ENCODE measurements at regions not wholly inside any gene's neighbourhood (a gene's known extent, or its start where the extent isn't known, plus 50 kb on each side); places are given as distances from the start of the nearest gene placed in this dataset.

DNA sequence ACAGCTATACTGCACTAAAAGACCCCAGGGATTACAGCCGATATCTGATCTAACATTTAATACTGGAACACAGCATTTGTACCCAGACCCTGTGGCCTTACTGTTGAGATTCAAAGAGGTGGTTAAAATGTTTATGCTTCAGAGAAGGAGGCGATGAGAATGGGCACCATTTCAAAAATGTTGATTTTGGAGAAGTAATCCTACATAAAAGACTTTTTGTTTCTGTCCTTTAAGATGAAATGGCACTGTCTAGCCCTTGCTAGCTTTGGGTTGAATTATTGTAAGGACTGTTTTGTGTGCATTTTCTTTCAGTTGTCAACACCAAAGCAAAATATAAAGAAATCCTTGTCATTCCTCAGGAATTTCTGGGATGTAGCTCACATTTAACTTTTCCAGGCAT, 288.5 kb upstream of the ANKH start:
- FAIRE-seq = no peak
- Histone ChIP-seq H3K9me1 (ENCODE audit: control insufficient read depth, extremely low read depth, insufficient read depth, low read length) (no peaks in the 10 kb centered on the region), H3K79me2 (ENCODE audit: control insufficient read depth, insufficient read depth, low read length) (no peaks in the 10 kb centered on the region), H3K9me3 (ENCODE audit: control insufficient read depth, low read depth, low read length) (no peaks in the 10 kb centered on the region), H3K36me3 (ENCODE audit: control insufficient read depth in 2 of 2, extremely low read depth in 1 of 2, insufficient read depth in 2 of 2, low read length in 2 of 2) (no peaks in the 10 kb centered on the region), H3K4me3 (ENCODE audit: control insufficient read depth in 2 of 3, extremely low read depth in 1 of 3, insufficient read depth in 2 of 3, low read depth in 1 of 3, low read length in 3 of 3) (no peak overlapping the region), H3K27ac (ENCODE audit: control insufficient read depth, insufficient read depth, low read length) (no peak overlapping the region), H2AFZ (ENCODE audit: control insufficient read depth, low read length) (no peak overlapping the region), H3K4me2 (ENCODE audit: control insufficient read depth, extremely low read depth, insufficient read depth, low read depth, low read length) (no peak overlapping the region), H3K9ac (ENCODE audit: control insufficient read depth, extremely low read depth, insufficient read depth, low read length) (no peak overlapping the region), H4K20me1 (ENCODE audit: control insufficient read depth, extremely low read depth, insufficient read depth, low read length) (no peaks in the 10 kb centered on the region), H3K27me3 (ENCODE audit: control insufficient read depth, extremely low read depth, insufficient read depth, low read length) (no peaks in the 10 kb centered on the region), H3K4me1 (ENCODE audit: control insufficient read depth, extremely low read depth, insufficient read depth, low read length) (no peaks in the 10 kb centered on the region)
- no peak for DNase-seq (ENCODE audit: low read depth, low spot score)
- dilution Hi-C loops (cut with MboI; ENCODE audit: extremely low pct_ligation_motif_present, low sequenced_read_pairs) = no loop called here
- TF ChIP-seq EZH2 (IDR thresholded peaks at IDR 0.05; ENCODE audit: low read length) = no peak

DNA sequence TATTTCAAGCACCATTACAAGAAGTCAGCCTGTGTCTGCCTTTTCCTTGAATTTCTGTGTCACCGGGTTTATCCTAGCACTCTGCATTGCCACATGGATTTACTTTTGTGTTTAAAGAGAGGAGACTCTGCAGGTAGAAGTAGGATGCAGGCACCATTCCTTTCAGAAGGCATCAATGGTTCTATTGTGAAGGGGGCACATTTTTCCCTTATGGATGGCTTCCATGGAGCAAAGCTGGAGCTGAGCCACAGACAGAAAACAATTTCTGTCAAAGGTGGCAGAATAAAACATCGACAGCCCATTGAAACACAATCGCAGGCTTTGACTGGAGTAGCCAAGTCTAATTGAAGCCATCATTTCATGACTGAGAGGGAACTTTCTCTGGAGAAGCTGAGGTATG, 288.0 kb upstream of the ANKH start:
- Histone ChIP-seq H3K4me3 (ENCODE audit: control insufficient read depth in 2 of 3, extremely low read depth in 1 of 3, insufficient read depth in 2 of 3, low read depth in 1 of 3, low read length in 3 of 3) (no peak overlapping the region), H3K36me3 (ENCODE audit: control insufficient read depth in 2 of 2, extremely low read depth in 1 of 2, insufficient read depth in 2 of 2, low read length in 2 of 2) (no peaks in the 10 kb centered on the region), H3K9me1 (ENCODE audit: control insufficient read depth, extremely low read depth, insufficient read depth, low read length) (no peaks in the 10 kb centered on the region), H3K9me3 (ENCODE audit: control insufficient read depth, low read depth, low read length) (no peaks in the 10 kb centered on the region), H3K4me1 (ENCODE audit: control insufficient read depth, extremely low read depth, insufficient read depth, low read length) (no peaks in the 10 kb centered on the region), H3K27ac (ENCODE audit: control insufficient read depth, insufficient read depth, low read length) (no peak overlapping the region), H4K20me1 (ENCODE audit: control insufficient read depth, extremely low read depth, insufficient read depth, low read length) (no peaks in the 10 kb centered on the region), H3K79me2 (ENCODE audit: control insufficient read depth, insufficient read depth, low read length) (no peaks in the 10 kb centered on the region), H2AFZ (ENCODE audit: control insufficient read depth, low read length) (no peak overlapping the region), H3K9ac (ENCODE audit: control insufficient read depth, extremely low read depth, insufficient read depth, low read length) (no peak overlapping the region), H3K27me3 (ENCODE audit: control insufficient read depth, extremely low read depth, insufficient read depth, low read length) (no peaks in the 10 kb centered on the region), H3K4me2 (ENCODE audit: control insufficient read depth, extremely low read depth, insufficient read depth, low read depth, low read length) (no peak overlapping the region)
- DNase-seq (ENCODE audit: low read depth, low spot score) (no peak), FAIRE-seq (no peak)
- TF ChIP-seq EZH2 (IDR thresholded peaks at IDR 0.05; ENCODE audit: low read length) = no peak
- TF ChIP-seq, protein P1, sequence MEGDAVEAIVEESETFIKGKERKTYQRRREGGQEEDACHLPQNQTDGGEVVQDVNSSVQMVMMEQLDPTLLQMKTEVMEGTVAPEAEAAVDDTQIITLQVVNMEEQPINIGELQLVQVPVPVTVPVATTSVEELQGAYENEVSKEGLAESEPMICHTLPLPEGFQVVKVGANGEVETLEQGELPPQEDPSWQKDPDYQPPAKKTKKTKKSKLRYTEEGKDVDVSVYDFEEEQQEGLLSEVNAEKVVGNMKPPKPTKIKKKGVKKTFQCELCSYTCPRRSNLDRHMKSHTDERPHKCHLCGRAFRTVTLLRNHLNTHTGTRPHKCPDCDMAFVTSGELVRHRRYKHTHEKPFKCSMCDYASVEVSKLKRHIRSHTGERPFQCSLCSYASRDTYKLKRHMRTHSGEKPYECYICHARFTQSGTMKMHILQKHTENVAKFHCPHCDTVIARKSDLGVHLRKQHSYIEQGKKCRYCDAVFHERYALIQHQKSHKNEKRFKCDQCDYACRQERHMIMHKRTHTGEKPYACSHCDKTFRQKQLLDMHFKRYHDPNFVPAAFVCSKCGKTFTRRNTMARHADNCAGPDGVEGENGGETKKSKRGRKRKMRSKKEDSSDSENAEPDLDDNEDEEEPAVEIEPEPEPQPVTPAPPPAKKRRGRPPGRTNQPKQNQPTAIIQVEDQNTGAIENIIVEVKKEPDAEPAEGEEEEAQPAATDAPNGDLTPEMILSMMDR (optimal IDR thresholded peaks at IDR 0.05 in 1 of 3, IDR thresholded peaks at IDR 0.05 in 1 of 3, conservative IDR thresholded peaks at IDR 0.05 in 1 of 3; ENCODE audit: extremely low read depth in 1 of 3, insufficient read depth in 2 of 3, low read length in 3 of 3) = no peak
- dilution Hi-C loops (cut with MboI; ENCODE audit: extremely low pct_ligation_motif_present, low sequenced_read_pairs) = no loop called here

DNA sequence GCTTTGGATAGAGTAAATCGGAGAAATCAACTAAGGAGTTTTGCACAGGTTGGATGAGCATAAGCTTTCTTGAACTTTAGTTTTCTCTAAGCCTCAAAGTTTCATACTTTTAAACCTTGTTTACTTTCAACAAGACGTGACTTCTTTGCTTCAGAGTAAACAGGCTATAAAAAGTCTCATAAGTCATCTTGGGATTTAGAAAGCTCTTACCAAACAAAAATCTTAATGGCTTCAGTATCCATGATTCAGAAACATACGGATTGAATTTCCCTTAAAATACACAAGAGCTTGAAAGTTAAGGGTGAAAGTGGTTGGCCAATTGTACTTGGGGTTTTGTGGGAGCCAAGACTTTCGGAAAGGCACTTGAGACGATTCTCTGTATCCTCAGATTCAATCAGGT, 270.9 kb upstream of the ANKH start:
- Histone ChIP-seq H3K9me3 (ENCODE audit: control insufficient read depth, low read depth, low read length) (no peaks in the 10 kb centered on the region), H3K4me3 (ENCODE audit: control insufficient read depth in 2 of 3, extremely low read depth in 1 of 3, insufficient read depth in 2 of 3, low read depth in 1 of 3, low read length in 3 of 3) (no peak overlapping the region), H2AFZ (ENCODE audit: control insufficient read depth, low read length) (no peak overlapping the region), H3K36me3 (ENCODE audit: control insufficient read depth in 2 of 2, extremely low read depth in 1 of 2, insufficient read depth in 2 of 2, low read length in 2 of 2) (no peaks in the 10 kb centered on the region), H4K20me1 (ENCODE audit: control insufficient read depth, extremely low read depth, insufficient read depth, low read length) (no peaks in the 10 kb centered on the region), H3K4me1 (ENCODE audit: control insufficient read depth, extremely low read depth, insufficient read depth, low read length) (no peaks in the 10 kb centered on the region), H3K9me1 (ENCODE audit: control insufficient read depth, extremely low read depth, insufficient read depth, low read length) (no peaks in the 10 kb centered on the region), H3K79me2 (ENCODE audit: control insufficient read depth, insufficient read depth, low read length) (no peaks in the 10 kb centered on the region), H3K27ac (ENCODE audit: control insufficient read depth, insufficient read depth, low read length) (no peak overlapping the region), H3K27me3 (ENCODE audit: control insufficient read depth, extremely low read depth, insufficient read depth, low read length) (no peaks in the 10 kb centered on the region), H3K9ac (ENCODE audit: control insufficient read depth, extremely low read depth, insufficient read depth, low read length) (no peak overlapping the region), H3K4me2 (ENCODE audit: control insufficient read depth, extremely low read depth, insufficient read depth, low read depth, low read length) (no peak overlapping the region)
- DNase-seq (ENCODE audit: low read depth, low spot score) (no peak), FAIRE-seq (no peak)
- dilution Hi-C loops (cut with MboI; ENCODE audit: extremely low pct_ligation_motif_present, low sequenced_read_pairs) = no loop called here
- TF ChIP-seq EZH2 (IDR thresholded peaks at IDR 0.05; ENCODE audit: low read length) = no peak
- TF ChIP-seq, protein P1 (optimal IDR thresholded peaks at IDR 0.05 in 1 of 3, IDR thresholded peaks at IDR 0.05 in 1 of 3, conservative IDR thresholded peaks at IDR 0.05 in 1 of 3; ENCODE audit: extremely low read depth in 1 of 3, insufficient read depth in 2 of 3, low read length in 3 of 3) = no peak
